G401.6 (cell line): ENCODE measurements at regions not wholly inside any gene's neighbourhood (a gene's known extent, or its start where the extent isn't known, plus 50 kb on each side); places are given as distances from the start of the nearest gene placed in this dataset.
"Not testable (repeated sequence)": the region's sequence is repeated elsewhere in the genome, so short reads cannot be mapped to it uniquely, and the experiment has no call there.

Source experiments
- FAIRE-seq: peaks from 2 replicates; lab custom pipeline; 2012; peaks lifted over from hg19 to GRCh38; lab: Jason Lieb, UNC

- not testable (repeated sequence) for FAIRE-seq
Observed at GRCh38 chr13:50755862-50756685, 87.4 kb downstream of the DLEU7 start.

GRCh38 chr13:50757008-50757407, 86.5 kb downstream of the DLEU7 start:
- no peak for FAIRE-seq

GRCh38 chr13:50758796-50759195, 84.7 kb downstream of the DLEU7 start:
- no peak for FAIRE-seq

- FAIRE-seq: no peak
Observed at GRCh38 chr13:50760751-50761150, 82.7 kb downstream of the DLEU7 start.

GRCh38 chr13:50761406-50761805, 82.1 kb downstream of the DLEU7 start:
- no peak for FAIRE-seq

GRCh38 chr13:50762969-50763567, 80.4 kb downstream of the DLEU7 start:
- FAIRE-seq: no peak

- FAIRE-seq: no peak
Observed at GRCh38 chr13:50766013-50766412, 77.5 kb downstream of the DLEU7 start.

- FAIRE-seq: no peak
Observed at GRCh38 chr13:50766695-50767094, 76.8 kb downstream of the DLEU7 start.

GRCh38 chr13:50772881-50773280, 70.6 kb downstream of the DLEU7 start:
- not testable (repeated sequence) for FAIRE-seq
